Upper lobe of left lung (tissue), 4 donors: ENCODE measurements at regions not wholly inside any gene's neighbourhood (a gene's known extent, or its start where the extent isn't known, plus 50 kb on each side); places are given as distances from the start of the nearest gene placed in this dataset.

Experiments
- POLR2A ChIP-seq, 4 donors: fragments of 450-650 bp; IDR thresholded peaks; one replicate each; pipeline ENCODE4 v1.5.1; 2016 to 2017; ENCODE audit warnings: antibody characterized with exemption in 4 of 4, mild to moderate bottlenecking in 2 of 4
- TF ChIP-seq, protein P1 (sequence below), 6 experiments: fragments of 450-650 bp in 4 of 6; fragments of 200-600 bp in 2 of 6; sonication (generic) in 2 of 6; IDR thresholded peaks; one replicate each; pipeline ENCODE4 v1.5.1; 2016 to 2019; ENCODE audit warnings: antibody characterized with exemption in 6 of 6

DNA sequence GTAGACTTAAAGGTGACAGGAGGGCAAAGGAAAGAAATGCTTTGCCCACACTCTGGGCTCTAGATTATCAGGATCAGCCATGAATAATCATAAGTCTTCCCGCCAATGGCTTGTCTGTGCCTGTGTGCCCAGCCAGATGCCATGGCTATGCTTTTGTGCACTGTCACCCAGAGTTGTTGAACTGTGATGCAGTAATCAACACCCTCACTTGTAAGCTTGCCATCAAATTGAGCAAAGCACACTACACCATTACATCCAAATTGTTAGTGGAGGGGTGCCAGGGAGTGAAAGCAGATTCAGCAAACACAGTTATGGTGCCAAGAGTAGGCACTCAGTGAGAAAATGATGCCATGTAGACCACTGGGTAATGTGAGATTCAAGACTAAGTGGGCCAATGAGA lies 845.3 kb upstream of the MIR17HG start:
- no peak for TF ChIP-seq POLR2A (IDR thresholded peaks at IDR 0.05)
- TF ChIP-seq, protein P1, sequence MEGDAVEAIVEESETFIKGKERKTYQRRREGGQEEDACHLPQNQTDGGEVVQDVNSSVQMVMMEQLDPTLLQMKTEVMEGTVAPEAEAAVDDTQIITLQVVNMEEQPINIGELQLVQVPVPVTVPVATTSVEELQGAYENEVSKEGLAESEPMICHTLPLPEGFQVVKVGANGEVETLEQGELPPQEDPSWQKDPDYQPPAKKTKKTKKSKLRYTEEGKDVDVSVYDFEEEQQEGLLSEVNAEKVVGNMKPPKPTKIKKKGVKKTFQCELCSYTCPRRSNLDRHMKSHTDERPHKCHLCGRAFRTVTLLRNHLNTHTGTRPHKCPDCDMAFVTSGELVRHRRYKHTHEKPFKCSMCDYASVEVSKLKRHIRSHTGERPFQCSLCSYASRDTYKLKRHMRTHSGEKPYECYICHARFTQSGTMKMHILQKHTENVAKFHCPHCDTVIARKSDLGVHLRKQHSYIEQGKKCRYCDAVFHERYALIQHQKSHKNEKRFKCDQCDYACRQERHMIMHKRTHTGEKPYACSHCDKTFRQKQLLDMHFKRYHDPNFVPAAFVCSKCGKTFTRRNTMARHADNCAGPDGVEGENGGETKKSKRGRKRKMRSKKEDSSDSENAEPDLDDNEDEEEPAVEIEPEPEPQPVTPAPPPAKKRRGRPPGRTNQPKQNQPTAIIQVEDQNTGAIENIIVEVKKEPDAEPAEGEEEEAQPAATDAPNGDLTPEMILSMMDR (IDR thresholded peaks at IDR 0.05) = no peak
